D341Med (cell line): ENCODE measurements at regions not wholly inside any gene's neighbourhood (a gene's known extent, or its start where the extent isn't known, plus 50 kb on each side); places are given as distances from the start of the nearest gene placed in this dataset.
A peak's percentile ranks its signal among the peaks of the same experiment; 100 is the strongest.

Experiments
- DNase-seq: peaks from one replicate; pipeline ENCODE4 v3.0.0; 2012; ENCODE audit warnings: low spot score

GRCh38 chr11:45597097-45597496, 68.3 kb downstream of the CHST1 start:
- no peak for DNase-seq

DNA sequence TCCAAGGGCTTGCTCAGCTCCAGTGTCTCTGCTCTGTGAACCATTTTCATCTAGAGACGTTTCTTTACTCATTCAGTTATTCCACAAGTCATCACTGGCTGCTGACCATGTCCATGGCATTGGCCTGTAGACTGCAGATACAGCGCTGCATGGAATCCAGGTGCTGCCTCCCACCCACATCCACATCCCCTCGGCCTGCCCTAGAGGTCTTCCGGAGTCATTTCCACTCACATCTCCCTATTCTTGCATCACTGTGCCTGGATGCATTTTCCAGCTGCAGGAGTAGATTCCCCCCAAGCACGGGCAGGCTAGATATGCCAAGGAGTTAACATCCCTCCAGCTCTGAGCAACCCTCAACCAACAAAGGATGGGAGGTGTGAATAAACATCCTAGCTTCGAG, 68.9 kb downstream of the CHST1 start:
- no peak for DNase-seq

- DNase-seq = no peak
Measured at GRCh38 chr11:45593992-45594391, 71.4 kb downstream of the CHST1 start.

GRCh38 chr11:45592636-45593035, 72.8 kb downstream of the CHST1 start:
- no peak for DNase-seq

DNA sequence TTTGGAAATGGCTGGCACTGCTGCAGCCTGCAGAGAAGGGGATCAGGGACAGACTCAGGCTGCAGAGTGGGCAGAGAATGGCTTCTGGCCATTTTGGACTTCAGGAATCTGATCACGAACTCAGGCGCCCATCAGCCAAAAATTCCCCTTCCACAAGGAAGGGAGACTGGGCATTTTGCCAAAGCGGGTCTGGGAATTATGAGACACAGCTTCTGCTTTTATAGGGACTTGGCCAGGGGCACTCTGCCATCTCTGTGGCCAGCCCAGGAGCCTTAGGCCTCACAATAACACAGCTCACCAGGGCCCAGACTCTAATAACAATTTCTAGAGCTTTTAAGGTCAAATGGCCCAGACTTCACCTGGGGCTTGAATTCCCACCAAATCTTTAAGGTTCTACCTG, 74.7 kb downstream of the CHST1 start:
- no peak for DNase-seq

GRCh38 chr11:45585205-45585604, 80.2 kb downstream of the CHST1 start:
- no peak for DNase-seq

- no peak for DNase-seq
Measured at GRCh38 chr11:45583981-45584566, 81.3 kb downstream of the CHST1 start.

DNA sequence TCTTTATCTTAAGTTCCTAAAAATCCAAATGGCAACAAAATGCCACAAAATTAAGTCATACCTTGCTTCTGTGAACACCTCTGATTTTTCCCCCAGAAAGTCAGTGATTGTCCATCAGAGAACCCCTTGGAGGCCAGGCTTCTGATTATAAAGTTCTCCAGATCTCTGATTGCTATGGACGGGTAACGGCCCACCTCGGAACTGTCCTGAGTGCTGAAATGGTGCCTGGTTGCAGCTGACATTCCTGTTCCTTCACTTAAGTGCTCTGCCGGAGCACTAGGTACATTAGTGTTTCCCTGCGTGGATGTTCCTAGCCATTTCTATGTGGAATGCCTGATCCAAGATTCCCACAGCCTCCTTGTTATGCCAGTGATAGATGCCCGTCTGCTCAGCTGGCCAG, 85.0 kb downstream of the CHST1 start:
- no peak for DNase-seq

GRCh38 chr11:45578316-45578715, 87.1 kb downstream of the CHST1 start:
- peak; percentile 71 for DNase-seq

- DNase-seq = no peak
Measured at GRCh38 chr11:45577752-45578151, 87.7 kb downstream of the CHST1 start.

GRCh38 chr11:45576461-45577215, 88.8 kb downstream of the CHST1 start:
- no peak for DNase-seq

GRCh38 chr11:45573728-45574127, 91.7 kb downstream of the CHST1 start:
- DNase-seq = no peak

DNA sequence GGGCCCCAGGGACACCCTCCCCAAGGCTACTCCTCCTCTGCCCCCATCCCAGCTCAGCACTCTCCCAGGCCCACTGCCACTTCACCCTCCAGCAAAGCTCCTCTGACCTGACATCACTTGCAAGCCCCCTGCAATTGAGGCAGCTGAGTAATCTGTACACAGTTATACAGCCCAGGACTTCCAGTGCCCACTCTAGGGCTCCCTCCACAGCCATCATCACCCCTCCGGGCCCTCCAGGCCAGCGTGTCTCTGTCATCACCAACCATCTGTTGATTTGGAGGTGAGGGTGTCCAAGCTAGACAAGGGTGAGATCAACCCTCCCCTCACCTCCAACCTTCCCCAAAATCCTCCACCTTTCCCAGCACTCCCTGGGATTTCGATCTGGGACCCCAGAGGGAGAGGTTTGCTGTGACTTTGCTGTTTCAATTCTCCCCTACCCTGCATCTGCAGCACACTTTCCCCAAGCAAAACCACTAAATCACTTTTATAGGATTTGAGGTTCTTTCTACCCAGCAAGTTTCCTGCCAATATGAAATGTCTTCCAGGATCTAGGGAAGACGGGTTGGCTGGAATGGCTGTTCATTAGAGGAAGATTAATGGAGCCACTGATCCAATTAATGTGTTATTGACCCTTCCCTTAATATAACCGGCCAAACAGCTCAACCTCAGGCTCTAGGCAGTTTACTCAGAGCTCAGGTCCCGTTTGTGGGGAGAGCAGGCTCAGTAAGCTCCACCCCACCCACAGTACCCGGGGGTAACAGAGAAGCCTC, 92.9 kb downstream of the CHST1 start:
- no peak for DNase-seq

DNA sequence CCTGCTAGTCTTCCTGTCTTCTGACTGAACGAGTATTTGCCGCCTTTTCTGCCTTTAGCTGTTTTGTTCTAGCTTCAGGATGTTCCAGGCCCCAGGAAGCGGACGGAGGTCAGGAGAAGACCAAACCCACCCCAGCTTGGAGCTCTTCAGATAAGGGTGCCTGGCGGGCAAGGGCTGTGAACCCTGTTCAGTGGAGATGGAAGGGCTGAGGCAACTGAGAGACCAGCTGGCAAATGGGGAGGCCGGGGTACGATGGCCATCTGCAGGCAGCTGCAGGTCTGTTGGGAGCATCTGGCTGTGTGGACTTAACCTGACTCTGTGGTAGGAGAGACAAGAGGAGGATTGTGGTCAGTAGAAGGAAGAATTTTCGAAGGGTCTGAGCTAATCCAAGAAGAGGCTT, 95.6 kb downstream of the CHST1 start:
- DNase-seq = no peak

DNA sequence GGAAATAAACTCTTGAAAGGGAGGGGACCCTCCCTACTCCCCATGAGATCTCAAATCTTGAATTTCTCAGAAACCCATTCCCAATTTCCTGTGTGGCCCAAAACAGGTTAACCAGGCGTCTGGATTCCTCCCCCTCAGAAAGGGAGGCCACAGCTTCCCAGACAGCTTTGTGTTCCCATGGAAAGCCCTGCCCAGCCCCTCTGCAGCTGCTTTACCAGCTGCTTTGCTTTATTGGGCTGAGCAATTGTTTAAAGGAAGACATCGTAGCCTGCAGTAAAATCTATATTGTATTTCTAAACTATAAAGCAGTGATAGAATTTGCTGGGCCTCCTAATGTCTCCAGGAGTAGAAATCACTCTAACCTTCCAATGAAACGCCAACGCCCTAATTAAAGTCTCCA, 97.4 kb downstream of the CHST1 start:
- no peak for DNase-seq

GRCh38 chr11:45565446-45565988, 99.9 kb downstream of the CHST1 start:
- no peak for DNase-seq

DNA sequence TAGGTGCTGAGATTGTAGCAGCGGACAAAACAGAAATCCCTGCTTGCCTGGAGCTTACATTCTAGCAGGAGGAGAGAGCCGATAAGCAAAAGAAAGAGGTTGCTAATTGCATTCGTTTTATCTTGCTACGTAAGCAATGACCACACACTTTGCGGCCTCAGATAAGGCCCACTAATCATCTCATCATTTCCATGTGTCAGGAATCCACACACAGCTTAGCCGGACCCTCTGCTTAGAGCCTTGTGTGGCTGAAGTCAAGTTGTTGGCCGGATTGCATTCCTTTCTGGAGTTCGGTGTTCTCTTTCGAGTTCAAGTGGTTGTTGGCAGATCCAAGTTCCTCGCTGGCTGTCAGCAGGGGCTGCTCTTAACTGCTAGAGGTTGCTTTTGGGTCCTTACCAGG, 101.6 kb downstream of the CHST1 start:
- DNase-seq = no peak

DNA sequence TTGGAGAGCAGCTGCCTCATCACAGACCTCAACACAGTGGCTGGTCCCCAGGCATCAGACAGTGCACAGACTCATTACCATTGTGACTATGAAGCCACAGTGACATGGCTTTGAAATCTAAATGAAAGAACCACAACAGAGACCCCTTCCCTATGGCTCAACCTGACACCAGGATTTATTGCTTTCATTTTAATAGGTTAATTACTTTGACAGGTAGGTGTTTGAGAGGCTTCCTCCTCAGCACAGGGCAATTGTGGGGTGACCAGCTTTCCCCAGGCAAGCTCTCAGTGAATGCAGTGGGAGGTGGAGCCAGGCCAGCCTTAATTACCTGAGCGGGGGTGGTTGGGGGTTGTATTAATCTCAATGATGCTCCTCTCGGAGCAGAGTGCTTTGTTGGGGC, 102.3 kb downstream of the CHST1 start:
- no peak for DNase-seq

DNA sequence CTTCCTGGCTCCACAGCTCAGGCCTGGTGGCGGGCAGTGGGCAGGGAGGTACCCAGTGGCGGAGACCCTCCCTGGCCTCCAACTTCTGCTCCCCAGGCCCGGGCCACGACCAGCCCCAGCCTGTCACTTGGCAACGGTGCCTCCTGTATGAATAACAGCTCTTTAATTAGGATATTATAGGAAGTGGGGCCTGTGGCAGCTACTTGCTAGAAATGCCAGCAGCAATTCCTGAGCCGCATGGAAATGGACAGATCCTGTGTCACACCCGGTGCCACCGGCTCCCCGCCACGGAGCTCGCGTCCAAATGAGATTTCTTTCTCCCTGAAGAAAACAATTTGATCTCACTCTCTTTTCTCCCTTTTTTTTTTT, 104.5 kb downstream of the CHST1 start:
- DNase-seq = peak; percentile 67

DNA sequence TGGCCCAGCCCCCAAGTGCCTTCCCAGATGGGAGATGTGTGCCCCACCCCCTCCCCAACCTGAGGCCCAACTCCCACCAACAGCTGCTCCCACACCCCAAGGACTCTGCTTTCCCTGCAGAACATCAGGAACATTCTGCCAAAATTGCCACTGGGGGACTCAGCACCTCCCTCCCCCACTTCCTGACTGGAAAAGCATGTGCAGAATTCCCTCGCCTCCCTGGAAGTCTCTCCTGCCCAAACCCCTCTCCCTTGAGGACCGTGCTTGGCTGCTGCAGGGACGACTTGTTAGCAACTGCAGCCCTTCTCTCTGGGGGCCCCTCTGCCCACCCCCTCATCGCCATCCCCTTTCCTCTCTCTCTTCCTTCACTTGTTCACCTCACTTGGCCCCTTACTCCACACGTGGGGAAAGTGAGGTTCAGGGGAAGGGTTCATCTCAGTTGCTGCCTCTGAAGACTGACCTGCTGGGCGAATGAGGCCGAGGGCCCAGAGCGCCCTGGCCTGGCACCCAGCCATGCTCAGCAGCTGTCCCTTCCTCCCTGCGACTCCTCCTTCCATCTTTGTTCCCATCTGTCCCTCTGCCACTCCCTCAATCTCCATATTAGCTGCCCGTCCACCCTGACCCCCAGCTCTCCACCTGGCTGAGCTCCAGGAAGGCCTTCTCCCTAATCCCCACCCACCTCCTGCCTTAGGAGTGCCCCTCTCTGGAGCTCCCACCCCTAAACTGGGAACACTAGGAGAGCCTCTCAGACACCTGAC, 105.1 kb downstream of the CHST1 start:
- peak; percentile 77 for DNase-seq

GRCh38 chr11:45556851-45557707, 108.3 kb downstream of the CHST1 start:
- no peak for DNase-seq
